B cell (primary cell): ENCODE measurements at regions not wholly inside any gene's neighbourhood (a gene's known extent, or its start where the extent isn't known, plus 50 kb on each side); places are given as distances from the start of the nearest gene placed in this dataset.

Experiments used
- ATAC-seq: fragments of 200-7000 bp; cut with Tn5 transposase; one replicate; pipeline ENCODE4 v1.10.0; 2021; ENCODE audit warnings: low read depth, mild to moderate bottlenecking, moderate number of reproducible peaks, moderate library complexity
- CTCF ChIA-PET: fragments of 350-600 bp; sonication (Branson Sonifier 250); formaldehyde crosslinking; loops from one replicate; lab custom pipeline; 2021; ENCODE audit warnings: antibody characterized with exemption, inconsistent platforms; lab: Charles Lee
- POLR2A ChIA-PET: fragments of 350-600 bp; sonication (Branson Sonifier 250); formaldehyde crosslinking; loops from one replicate; lab custom pipeline; 2021; ENCODE audit warnings: antibody characterized with exemption; lab: Charles Lee
- DNase-seq: peaks from one replicate; pipeline ENCODE4 v3.0.0; 2013
- H2AFZ ChIP-seq: 2 replicates; pipeline ENCODE4 v1.6.1; 2012; ENCODE audit warnings: mild to moderate bottlenecking, low read depth, low read length; ENCODE audit not compliant: insufficient read depth, poor library complexity, severe bottlenecking
- H3K27ac ChIP-seq, 2 donors: 1 replicate in 1 of 2; 2 replicates in 1 of 2; pipeline ENCODE4 v1.5.1; 2012 to 2013; ENCODE audit warnings: low read length in 2 of 2, mild to moderate bottlenecking in 2 of 2, moderate library complexity in 1 of 2
- H3K27me3 ChIP-seq, 4 experiments: fragments of 200-600 bp in 1 of 4; sonication (generic) in 1 of 4; replicated peaks in 1 of 4; 1 replicate in 2 of 4; 2 replicates in 2 of 4; pipeline versions ENCODE4 v1.6.1 to v1.7.0; 2013 to 2016; ENCODE audit warnings: low read length in 3 of 4, mild to moderate bottlenecking in 2 of 4, mixed read lengths in 1 of 4, moderate library complexity in 1 of 4; ENCODE audit not compliant: insufficient read depth in 4 of 4, control insufficient read depth in 3 of 4; ENCODE audit errors: control extremely low read depth in 1 of 4
- H3K36me3 ChIP-seq, 2 experiments: replicated peaks in 1 of 2; 1 replicate in 1 of 2; 2 replicates in 1 of 2; pipeline versions ENCODE4 v1.6.1 to v1.7.1; 2013; ENCODE audit warnings: low read length in 1 of 2; ENCODE audit not compliant: insufficient read depth in 2 of 2, control insufficient read depth in 1 of 2; ENCODE audit errors: control extremely low read depth in 1 of 2, extremely low read depth in 1 of 2
- H3K4me1 ChIP-seq, 2 donors: fragments of 200-600 bp in 1 of 2; sonication (generic) in 1 of 2; 1 replicate in 1 of 2; 2 replicates in 1 of 2; pipeline versions ENCODE4 v1.5.1 to v1.6.1; 2013 to 2017; ENCODE audit warnings: low read length in 2 of 2; ENCODE audit not compliant: control insufficient read depth in 2 of 2, insufficient read depth in 2 of 2
- H3K4me2 ChIP-seq: replicated peaks from 2 replicates; pipeline ENCODE3; 2012; ENCODE audit warnings: mild to moderate bottlenecking, low read depth, low read length; ENCODE audit not compliant: poor library complexity, severe bottlenecking
- H3K4me3 ChIP-seq, 5 experiments: fragments of 200-600 bp in 1 of 5; sonication (generic) in 1 of 5; 1 replicate in 3 of 5; 2 replicates in 2 of 5; pipeline versions ENCODE4 v1.5.1 to v1.7.0; 2011 to 2016; ENCODE audit warnings: low read length in 4 of 5, mild to moderate bottlenecking in 4 of 5, low read depth in 2 of 5, control low read depth in 1 of 5, moderate library complexity in 1 of 5; ENCODE audit not compliant: insufficient read depth in 1 of 5; ENCODE audit errors: control extremely low read depth in 1 of 5, extremely low read depth in 1 of 5
- H3K79me2 ChIP-seq: fragments of 200-600 bp; sonication (generic); one replicate; pipeline ENCODE4 v1.6.0; 2016; ENCODE audit warnings: low read length; ENCODE audit not compliant: control insufficient read depth, insufficient read depth
- H3K9ac ChIP-seq: fragments of 200-600 bp; sonication (generic); 2 replicates; pipeline ENCODE4 v1.6.1; 2017; ENCODE audit warnings: mild to moderate bottlenecking, low read length, moderate library complexity
- H3K9me3 ChIP-seq, 3 donors: one replicate each; pipeline versions ENCODE4 v1.6.1 to v1.7.1; 2013; ENCODE audit warnings: low read length in 2 of 3; ENCODE audit not compliant: control insufficient read depth in 2 of 3, insufficient read depth in 1 of 3; ENCODE audit errors: control extremely low read depth in 1 of 3
- H4K20me1 ChIP-seq: 2 replicates; pipeline ENCODE4 v1.6.0; 2012; ENCODE audit warnings: mild to moderate bottlenecking, low read length; ENCODE audit not compliant: insufficient read depth, control insufficient read depth, poor library complexity, severe bottlenecking
- H3K27ac Mint-ChIP-seq: one replicate; pipeline ENCODE4 v1.8.0; 2021; ENCODE audit warnings: mixed read lengths
- H3K27me3 Mint-ChIP-seq: one replicate; pipeline ENCODE4 v1.8.0; 2021; ENCODE audit warnings: mixed read lengths
- H3K4me1 Mint-ChIP-seq: one replicate; pipeline ENCODE4 v1.8.0; 2021; ENCODE audit warnings: mixed read lengths
- H3K4me3 Mint-ChIP-seq: one replicate; pipeline ENCODE4 v1.8.0; 2021; ENCODE audit warnings: mixed read lengths
- H3K9me3 Mint-ChIP-seq: one replicate; pipeline ENCODE4 v1.8.0; 2022; ENCODE audit warnings: mixed read lengths; ENCODE audit not compliant: insufficient read depth
- CTCF ChIP-seq: fragments of 200-600 bp; IDR thresholded peaks from one replicate; pipeline ENCODE4 v1.8.0; 2022; ENCODE audit warnings: antibody characterized with exemption, mild to moderate bottlenecking
- EZH2 ChIP-seq: IDR thresholded peaks from 2 replicates; pipeline ENCODE4 v1.6.1; 2012; ENCODE audit warnings: borderline replicate concordance, low read depth, mild to moderate bottlenecking, moderate library complexity, low read length; ENCODE audit not compliant: insufficient read depth, poor library complexity, severe bottlenecking
- WGBS: methylation state at CpG from one replicate; pipeline ENCODE4 v1.1.5; 2013; ENCODE audit warnings: missing lambda C conversion rate; ENCODE audit not compliant: insufficient coverage; 5-methylcytosine and 5-hydroxymethylcytosine counted together
- intact Hi-C: fragments of 100-400 bp; cut with micrococcal nuclease; formaldehyde crosslinking; loops from one replicate; pipeline ENCODE4 v1.10.0; 2022

GRCh38 chr9:103533318-103533717, 538.2 kb downstream of the CYLC2 start:
- ChIA-PET POLR2A (no interaction called here), CTCF (no interaction called here)
- no peak for DNase-seq
- H3K4me3 Mint-ChIP-seq, result no peak overlapping the region
- no peak overlapping the region for H3K27ac Mint-ChIP-seq
- intact Hi-C loops, result no loop called here
- TF ChIP-seq CTCF, result no peak
- no peak for TF ChIP-seq EZH2
- H3K4me2 ChIP-seq, result no peak overlapping the region
- no peaks in the 10 kb centered on the region for H3K4me1 ChIP-seq
- H3K27me3 Mint-ChIP-seq, result no peaks in the 10 kb centered on the region
- ATAC-seq, result no peak
- no peak overlapping the region for H3K9ac ChIP-seq
- 94% methylated on average over 4 of the region's 5 CpGs for WGBS
- H3K79me2 ChIP-seq, result no peaks in the 10 kb centered on the region
- H3K27ac ChIP-seq, result no peak overlapping the region
- peaks cover 0 to 9% (median 0%) of the 10 kb centered on the region in 3 donors for H3K9me3 ChIP-seq
- H3K9me3 Mint-ChIP-seq, result peaks cover 5% of the 10 kb centered on the region
- no peaks in the 10 kb centered on the region for H3K27me3 ChIP-seq
- H3K4me1 Mint-ChIP-seq, result no peaks in the 10 kb centered on the region
- H4K20me1 ChIP-seq, result no peaks in the 10 kb centered on the region
- H2AFZ ChIP-seq, result no peak overlapping the region
- no peak overlapping the region for H3K4me3 ChIP-seq
- no peaks in the 10 kb centered on the region for H3K36me3 ChIP-seq

GRCh38 chr9:103537426-103537825, 542.3 kb downstream of the CYLC2 start:
- Histone ChIP-seq H3K9ac (no peak overlapping the region), H3K27me3 (no peaks in the 10 kb centered on the region), H3K27ac (no peak overlapping the region), H2AFZ (no peak overlapping the region), H3K36me3 (no peaks in the 10 kb centered on the region), H3K4me2 (no peak overlapping the region), H3K79me2 (no peaks in the 10 kb centered on the region), H3K4me3 (no peak overlapping the region), H4K20me1 (no peaks in the 10 kb centered on the region), H3K4me1 (no peaks in the 10 kb centered on the region), H3K9me3 (peaks cover 0 to 9% (median 0%) of the 10 kb centered on the region in 3 donors)
- H3K27ac Mint-ChIP-seq, result no peak overlapping the region
- TF ChIP-seq EZH2, result no peak
- no peak for TF ChIP-seq CTCF
- no peaks in the 10 kb centered on the region for H3K4me1 Mint-ChIP-seq
- CTCF ChIA-PET, result no interaction called here
- H3K27me3 Mint-ChIP-seq, result no peaks in the 10 kb centered on the region
- POLR2A ChIA-PET, result no interaction called here
- DNase-seq, result no peak
- intact Hi-C loops, result no loop called here
- peaks cover 8% of the 10 kb centered on the region for H3K9me3 Mint-ChIP-seq
- H3K4me3 Mint-ChIP-seq, result no peak overlapping the region
- no peak for ATAC-seq
